Adrenal gland (tissue), 9 donors: ENCODE measurements at regions not wholly inside any gene's neighbourhood (a gene's known extent, or its start where the extent isn't known, plus 50 kb on each side); places are given as distances from the start of the nearest gene placed in this dataset.
"Not testable (repeated sequence)": the region's sequence is repeated elsewhere in the genome, so short reads cannot be mapped to it uniquely, and the experiment has no call there.

Source experiments
- DNase-seq, 7 donors: peaks; one replicate each; pipeline ENCODE4 v3.0.0-alpha.2; 2019 to 2020
- H3K27ac ChIP-seq, 5 donors: fragments of 200-600 bp; sonication (generic) in 4 of 5; 1 replicate in 3 of 5; 2 replicates in 2 of 5; pipeline versions ENCODE4 v1.5.1 to v1.8.0; 2016 to 2020; ENCODE audit warnings: mild to moderate bottlenecking in 1 of 5
- H3K27me3 ChIP-seq: fragments of 200-600 bp; 2 replicates; pipeline ENCODE4 v1.8.0; 2021
- H3K36me3 ChIP-seq, 2 donors: fragments of 200-600 bp; replicated peaks in 1 of 2; 1 replicate in 1 of 2; 2 replicates in 1 of 2; pipeline versions ENCODE4 v1.5.1 to v1.8.0; 2018 to 2022
- H3K4me1 ChIP-seq, 2 donors: fragments of 200-600 bp; replicated peaks in 1 of 2; 1 replicate in 1 of 2; 2 replicates in 1 of 2; pipeline versions ENCODE4 v1.5.1 to v1.8.0; 2018 to 2021
- H3K4me3 ChIP-seq, 4 donors: fragments of 200-600 bp; sonication (generic) in 3 of 4; one replicate each; pipeline ENCODE4 v1.5.1; 2016 to 2018
- H3K9me3 ChIP-seq, 3 donors: fragments of 200-600 bp; sonication (generic) in 1 of 3; replicated peaks in 1 of 3; 1 replicate in 2 of 3; 2 replicates in 1 of 3; pipeline versions ENCODE4 v1.5.1 to v1.8.0; 2016 to 2021
- POLR2A ChIP-seq, 2 donors: fragments of 450-650 bp; IDR thresholded peaks; one replicate each; pipeline ENCODE4 v1.6.1; 2017; ENCODE audit warnings: antibody characterized with exemption in 2 of 2, mild to moderate bottlenecking in 2 of 2, moderate library complexity in 1 of 2
- WGBS, 4 donors: extraction: QIAGEN DNeasy Blood & Tissue Kit in 2 of 4; methylation state at CpG; one replicate each; pipeline versions ENCODE4 v1.1.5 to v1.1.7; 2013 to 2017; 5-methylcytosine and 5-hydroxymethylcytosine counted together
- intact Hi-C, 2 donors: fragments of 100-400 bp; cut with DNase I; formaldehyde crosslinking; loops; one replicate each; pipeline versions ENCODE4 v1.14.1 to v1.15.0; 2022 to 2023
- TF ChIP-seq, protein P1 (sequence below), 6 experiments: fragments of 450-650 bp in 4 of 6; fragments of 200-600 bp in 2 of 6; sonication (generic) in 1 of 6; IDR thresholded peaks; 1 replicate in 5 of 6; 2 replicates in 1 of 6; pipeline versions ENCODE4 v1.5.1 to v1.8.0; 2016 to 2021; ENCODE audit warnings: antibody characterized with exemption in 6 of 6, mild to moderate bottlenecking in 2 of 6, moderate library complexity in 1 of 6
- donor health status: healthy with polysubstance abuse.
- donor health status: Bipolar disorder and iron deficiency.
- donor health status: DM: yes; HTN: yes; CAD: no.
- donor health status: DM: no; HTN: no; CAD: no.
- donor health status: DM: no; HTN: no; CAD: no.

DNA sequence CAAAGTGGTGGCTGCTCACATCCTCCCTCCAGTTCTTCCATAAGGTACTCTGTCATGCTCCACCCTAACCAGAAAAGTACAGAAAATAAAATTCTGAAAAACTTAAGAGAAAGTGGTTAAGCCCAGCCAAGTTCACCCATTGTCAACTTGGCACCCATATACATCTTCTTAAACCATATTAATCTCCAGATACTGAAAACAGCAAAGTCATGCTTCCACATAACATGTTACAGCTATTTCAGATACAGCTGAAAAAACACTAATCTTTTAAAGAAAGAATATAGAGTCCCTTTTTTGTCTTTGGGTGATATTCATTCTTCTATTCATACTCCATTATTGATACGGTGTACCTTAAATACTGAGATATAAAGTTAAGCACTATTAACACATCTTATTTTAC, 577.8 kb downstream of the KCNT2 start:
- no peak for DNase-seq
- H3K4me1 ChIP-seq: no peaks in the 10 kb centered on the region
- H3K9me3 ChIP-seq: no peaks in the 10 kb centered on the region
- H3K27ac ChIP-seq: no peak overlapping the region
- no peaks in the 10 kb centered on the region for H3K27me3 ChIP-seq
- no peaks in the 10 kb centered on the region for H3K36me3 ChIP-seq
- intact Hi-C loops: no loop called here
- WGBS, 4 donors: 74 to 92% (median 85%) methylated on average over 1 of the region's 1 CpG
- no peak overlapping the region for H3K4me3 ChIP-seq
- TF ChIP-seq POLR2A (IDR thresholded peaks at IDR 0.05): no peak
- TF ChIP-seq, protein P1, sequence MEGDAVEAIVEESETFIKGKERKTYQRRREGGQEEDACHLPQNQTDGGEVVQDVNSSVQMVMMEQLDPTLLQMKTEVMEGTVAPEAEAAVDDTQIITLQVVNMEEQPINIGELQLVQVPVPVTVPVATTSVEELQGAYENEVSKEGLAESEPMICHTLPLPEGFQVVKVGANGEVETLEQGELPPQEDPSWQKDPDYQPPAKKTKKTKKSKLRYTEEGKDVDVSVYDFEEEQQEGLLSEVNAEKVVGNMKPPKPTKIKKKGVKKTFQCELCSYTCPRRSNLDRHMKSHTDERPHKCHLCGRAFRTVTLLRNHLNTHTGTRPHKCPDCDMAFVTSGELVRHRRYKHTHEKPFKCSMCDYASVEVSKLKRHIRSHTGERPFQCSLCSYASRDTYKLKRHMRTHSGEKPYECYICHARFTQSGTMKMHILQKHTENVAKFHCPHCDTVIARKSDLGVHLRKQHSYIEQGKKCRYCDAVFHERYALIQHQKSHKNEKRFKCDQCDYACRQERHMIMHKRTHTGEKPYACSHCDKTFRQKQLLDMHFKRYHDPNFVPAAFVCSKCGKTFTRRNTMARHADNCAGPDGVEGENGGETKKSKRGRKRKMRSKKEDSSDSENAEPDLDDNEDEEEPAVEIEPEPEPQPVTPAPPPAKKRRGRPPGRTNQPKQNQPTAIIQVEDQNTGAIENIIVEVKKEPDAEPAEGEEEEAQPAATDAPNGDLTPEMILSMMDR (IDR thresholded peaks at IDR 0.05): no peak

DNA sequence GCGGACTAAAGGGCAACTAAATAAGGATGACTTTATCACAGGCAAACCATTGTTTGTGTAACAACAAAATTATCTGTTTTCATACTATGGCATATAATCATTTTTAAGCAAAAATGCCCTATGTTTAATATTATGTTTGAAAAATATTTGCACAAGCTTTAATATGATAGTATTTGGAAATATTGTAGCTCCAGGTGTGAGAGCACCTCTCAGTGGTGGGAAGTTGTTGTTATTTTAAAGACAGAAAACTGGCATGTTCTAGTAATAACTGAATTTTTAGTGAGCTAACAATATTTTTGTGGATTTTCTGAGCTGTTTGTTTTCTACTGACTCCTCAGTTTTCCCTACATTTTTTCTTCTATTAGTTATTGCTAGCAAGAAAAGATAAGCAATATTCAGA, 578.8 kb downstream of the KCNT2 start:
- intact Hi-C loops: no loop called here
- H3K4me1 ChIP-seq: no peaks in the 10 kb centered on the region
- H3K36me3 ChIP-seq: no peaks in the 10 kb centered on the region
- no peak for DNase-seq
- WGBS, 4 donors: 79 to 91% (median 86%) methylated on average over 1 of the region's 1 CpG
- H3K27ac ChIP-seq: no peak overlapping the region
- no peaks in the 10 kb centered on the region for H3K9me3 ChIP-seq
- H3K4me3 ChIP-seq: no peak overlapping the region
- H3K27me3 ChIP-seq: no peaks in the 10 kb centered on the region
- TF ChIP-seq, protein P1 (IDR thresholded peaks at IDR 0.05): no peak
- no peak for TF ChIP-seq POLR2A (IDR thresholded peaks at IDR 0.05)

DNA sequence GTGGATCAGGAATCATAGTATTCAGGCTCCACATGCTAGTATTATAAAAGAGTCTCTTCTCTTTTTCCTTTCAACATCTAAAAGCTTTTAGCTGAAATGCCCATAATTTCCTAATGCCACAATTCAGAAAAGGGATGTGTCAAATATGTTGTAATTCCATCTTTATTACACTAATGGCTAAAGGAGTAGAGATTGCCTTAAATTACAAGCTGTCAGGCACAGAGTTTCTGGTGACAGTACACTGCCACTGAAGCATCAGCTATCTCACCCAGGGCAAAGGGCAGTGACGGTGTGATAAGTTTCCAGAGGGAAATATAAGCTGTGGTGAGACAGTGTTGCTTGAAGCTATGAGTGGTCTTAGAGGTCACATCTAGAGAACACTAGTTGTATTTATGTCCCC, 581.1 kb downstream of the KCNT2 start:
- Histone ChIP-seq H3K27ac (no peak overlapping the region), H3K4me3 (no peak overlapping the region), H3K36me3 (no peaks in the 10 kb centered on the region), H3K27me3 (no peaks in the 10 kb centered on the region), H3K4me1 (no peaks in the 10 kb centered on the region), H3K9me3 (no peaks in the 10 kb centered on the region)
- DNase-seq: no peak
- WGBS, 4 donors: 22 to 29% methylated on average over 1 of the region's 1 CpG; no CpG with 5 or more reads in 2 of the 4 donors
- intact Hi-C loops: no loop called here
- no peak for TF ChIP-seq POLR2A (IDR thresholded peaks at IDR 0.05)
- TF ChIP-seq, protein P1 (IDR thresholded peaks at IDR 0.05): no peak

DNA sequence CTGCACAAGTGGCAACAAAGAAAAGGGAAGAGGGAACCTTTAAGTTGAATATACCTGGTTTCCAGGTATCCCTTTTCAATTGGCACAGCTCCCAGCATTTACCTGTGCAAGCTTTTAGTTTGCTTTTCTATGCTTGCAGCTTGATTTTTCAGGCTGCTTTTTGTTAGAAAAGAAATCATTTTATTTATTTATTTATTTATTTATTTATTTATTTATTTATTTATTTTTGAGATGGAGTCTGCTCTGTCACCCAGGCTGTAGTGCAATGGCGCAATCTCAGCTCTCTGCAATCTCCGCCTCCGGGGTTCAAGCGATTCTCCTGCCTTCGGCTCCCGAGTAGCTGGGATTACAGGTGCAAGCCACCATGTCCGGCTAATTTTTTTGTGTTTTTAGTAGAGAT, 587.1 kb downstream of the KCNT2 start:
- not testable (repeated sequence) for H3K36me3 ChIP-seq
- 91 to 95% (median 94%) methylated on average over 7 of the region's 7 CpGs for WGBS, 4 donors

DNA sequence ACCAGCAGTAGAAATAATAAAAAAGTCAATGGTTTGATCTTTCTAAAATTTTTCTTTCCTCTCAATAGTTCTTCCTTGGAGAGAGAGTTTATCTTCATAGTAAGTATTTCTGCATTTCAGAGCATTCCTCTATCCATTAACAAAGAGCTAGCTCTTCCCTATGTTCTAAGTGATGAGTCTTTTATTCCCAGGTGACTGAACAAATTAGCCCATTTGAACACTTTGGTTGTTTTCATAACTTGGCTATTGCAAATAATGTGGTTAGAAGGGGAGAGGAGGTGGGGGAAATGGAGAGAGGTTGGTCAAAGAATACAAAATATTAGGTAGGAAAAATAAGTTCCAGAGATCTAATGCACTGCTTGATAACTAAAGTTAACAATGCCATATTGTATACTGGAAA, 598.9 kb downstream of the KCNT2 start:
- DNase-seq: no peak
- H3K27ac ChIP-seq: no peak overlapping the region
- no peaks in the 10 kb centered on the region for H3K9me3 ChIP-seq
- no peaks in the 10 kb centered on the region for H3K36me3 ChIP-seq
- no peaks in the 10 kb centered on the region for H3K4me1 ChIP-seq
- H3K27me3 ChIP-seq: no peaks in the 10 kb centered on the region
- TF ChIP-seq, protein P1 (IDR thresholded peaks at IDR 0.05): no peak
- TF ChIP-seq POLR2A (IDR thresholded peaks at IDR 0.05): no peak
- H3K4me3 ChIP-seq: no peak overlapping the region
- intact Hi-C loops: no loop called here

More for the DNA sequence above, 587.1 kb downstream of the KCNT2 start:
- H3K9me3 ChIP-seq, intact Hi-C loops, H3K27me3 ChIP-seq, H3K27ac ChIP-seq, H3K4me1 ChIP-seq, H3K4me3 ChIP-seq, DNase-seq: not testable (repeated sequence)
